Testis (tissue), 2 donors: ENCODE measurements at regions not wholly inside any gene's neighbourhood (a gene's known extent, or its start where the extent isn't known, plus 50 kb on each side); places are given as distances from the start of the nearest gene placed in this dataset.

Source experiments
- DNase-seq: peaks from one replicate; pipeline ENCODE4 v3.0.0-alpha.2; 2019
- H3K27ac ChIP-seq, 2 donors: fragments of 200-600 bp; sonication (generic); one replicate each; pipeline ENCODE4 v1.5.1; 2019
- H3K27me3 ChIP-seq: fragments of 200-600 bp; sonication (generic); one replicate; pipeline ENCODE4 v1.5.1; 2019
- H3K36me3 ChIP-seq: fragments of 200-600 bp; sonication (generic); one replicate; pipeline ENCODE4 v1.5.1; 2017; ENCODE audit warnings: low read depth; ENCODE audit errors: missing control alignments
- H3K4me1 ChIP-seq: fragments of 200-600 bp; sonication (generic); one replicate; pipeline ENCODE4 v1.5.1; 2019
- H3K4me3 ChIP-seq, 2 donors: fragments of 200-600 bp; sonication (generic); one replicate each; pipeline ENCODE4 v1.5.1; 2017 to 2019
- H3K9me3 ChIP-seq: fragments of 200-600 bp; sonication (generic); one replicate; pipeline ENCODE4 v1.5.1; 2017
- CTCF ChIP-seq, 3 experiments: fragments of 450-650 bp in 2 of 3; fragments of 200-600 bp in 1 of 3; sonication (generic) in 1 of 3; IDR thresholded peaks; one replicate each; pipeline ENCODE4 v1.5.1; 2016 to 2019; ENCODE audit warnings: antibody characterized with exemption in 3 of 3, mild to moderate bottlenecking in 2 of 3, moderate library complexity in 1 of 3
- POLR2A ChIP-seq: fragments of 450-650 bp; IDR thresholded peaks from one replicate; pipeline ENCODE4 v1.6.1; 2017; ENCODE audit warnings: antibody characterized with exemption, mild to moderate bottlenecking, moderate library complexity
- WGBS, 2 donors: methylation state at CpG; one replicate each; pipeline ENCODE4 v1.1.5; 2018; 5-methylcytosine and 5-hydroxymethylcytosine counted together
- intact Hi-C: fragments of 100-400 bp; cut with DNase I; formaldehyde crosslinking; loops from one replicate; pipeline ENCODE4 v1.15.1; 2023; ENCODE audit warnings: low total_unique reads

- intact Hi-C loops: no loop called here
- Histone ChIP-seq H3K9me3 (no peaks in the 10 kb centered on the region), H3K36me3 (no peaks in the 10 kb centered on the region), H3K4me1 (no peaks in the 10 kb centered on the region), H3K27me3 (no peaks in the 10 kb centered on the region), H3K27ac (no peak overlapping the region), H3K4me3 (no peak overlapping the region)
- no peak for DNase-seq
- 83 to 98% methylated on average over 1 of the region's 1 CpG for WGBS, 2 donors
- TF ChIP-seq CTCF (IDR thresholded peaks at IDR 0.05): no peak
- no peak for TF ChIP-seq POLR2A
These were observed 315.5 kb downstream of the NSUN3 start for GRCh38 chr3:94378322-94378721.

- Histone ChIP-seq H3K36me3 (no peaks in the 10 kb centered on the region), H3K9me3 (no peaks in the 10 kb centered on the region), H3K27me3 (no peaks in the 10 kb centered on the region), H3K27ac (no peak overlapping the region), H3K4me3 (no peak overlapping the region), H3K4me1 (no peaks in the 10 kb centered on the region)
- intact Hi-C loops: no loop called here
- TF ChIP-seq CTCF (IDR thresholded peaks at IDR 0.05) (no peak), POLR2A (no peak)
- no peak for DNase-seq
- WGBS, 2 donors: 95 to 96% methylated on average over 2 of the region's 2 CpGs
These were observed 316.4 kb downstream of the NSUN3 start for GRCh38 chr3:94379264-94379663.

GRCh38 chr3:94394885-94395284, 332.0 kb downstream of the NSUN3 start:
- no peaks in the 10 kb centered on the region for H3K36me3 ChIP-seq
- no peaks in the 10 kb centered on the region for H3K9me3 ChIP-seq
- no peak overlapping the region for H3K27ac ChIP-seq
- 70 to 78% methylated on average over 5 of the region's 5 CpGs for WGBS, 2 donors
- no peaks in the 10 kb centered on the region for H3K27me3 ChIP-seq
- no peaks in the 10 kb centered on the region for H3K4me1 ChIP-seq
- intact Hi-C loops: no loop called here
- DNase-seq: no peak
- TF ChIP-seq CTCF (IDR thresholded peaks at IDR 0.05) (no peak), POLR2A (no peak)
- no peak overlapping the region for H3K4me3 ChIP-seq

GRCh38 chr3:94395851-94396250, 333.0 kb downstream of the NSUN3 start:
- H3K27me3 ChIP-seq: no peaks in the 10 kb centered on the region
- H3K4me1 ChIP-seq: no peaks in the 10 kb centered on the region
- DNase-seq: no peak
- intact Hi-C loops: no loop called here
- no peak overlapping the region for H3K4me3 ChIP-seq
- H3K27ac ChIP-seq: no peak overlapping the region
- no peaks in the 10 kb centered on the region for H3K9me3 ChIP-seq
- no peak for TF ChIP-seq CTCF (IDR thresholded peaks at IDR 0.05)
- TF ChIP-seq POLR2A: no peak
- no peaks in the 10 kb centered on the region for H3K36me3 ChIP-seq

- H3K9me3 ChIP-seq: no peaks in the 10 kb centered on the region
- no peaks in the 10 kb centered on the region for H3K36me3 ChIP-seq
- no peak overlapping the region for H3K27ac ChIP-seq
- intact Hi-C loops: no loop called here
- TF ChIP-seq CTCF (IDR thresholded peaks at IDR 0.05): no peak
- no peak for TF ChIP-seq POLR2A
- H3K27me3 ChIP-seq: no peaks in the 10 kb centered on the region
- WGBS, 2 donors: 89 to 94% methylated on average over 1 of the region's 1 CpG
- H3K4me1 ChIP-seq: no peaks in the 10 kb centered on the region
- DNase-seq: no peak
- no peak overlapping the region for H3K4me3 ChIP-seq
These were observed 335.2 kb downstream of the NSUN3 start for GRCh38 chr3:94398036-94398435.
